ENCODE measurements at regions not wholly inside any gene's neighbourhood (a gene's known extent, or its start where the extent isn't known, plus 50 kb on each side); places are given as distances from the start of the nearest gene placed in this dataset.
"Not testable (repeated sequence)": the region's sequence is repeated elsewhere in the genome, so short reads cannot be mapped to it uniquely, and the experiment has no call there.

GRCh38 chr7:49618028-49618427, 155.4 kb upstream of the VWC2 start:
- no peak for DNase-seq

DNA sequence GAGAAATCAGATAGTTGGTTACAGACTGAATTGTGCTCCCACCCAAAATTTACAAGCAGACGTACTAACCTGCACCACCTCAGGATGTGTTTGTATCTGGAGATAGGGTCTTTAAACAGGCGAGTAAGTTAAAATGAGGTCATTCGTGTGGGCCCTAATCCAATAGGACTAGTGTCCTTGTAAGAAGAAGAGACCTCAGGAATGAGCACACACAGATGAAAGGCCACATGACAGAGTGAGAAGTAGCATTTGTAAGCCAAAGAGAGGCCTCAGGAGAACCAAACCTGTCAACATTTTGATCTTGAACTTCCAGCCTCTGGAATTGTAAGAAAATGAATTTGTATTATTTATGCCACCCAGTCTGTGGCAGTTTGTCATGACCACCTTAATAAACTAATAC, 149.5 kb upstream of the VWC2 start:
- DNase-seq = no peak

DNA sequence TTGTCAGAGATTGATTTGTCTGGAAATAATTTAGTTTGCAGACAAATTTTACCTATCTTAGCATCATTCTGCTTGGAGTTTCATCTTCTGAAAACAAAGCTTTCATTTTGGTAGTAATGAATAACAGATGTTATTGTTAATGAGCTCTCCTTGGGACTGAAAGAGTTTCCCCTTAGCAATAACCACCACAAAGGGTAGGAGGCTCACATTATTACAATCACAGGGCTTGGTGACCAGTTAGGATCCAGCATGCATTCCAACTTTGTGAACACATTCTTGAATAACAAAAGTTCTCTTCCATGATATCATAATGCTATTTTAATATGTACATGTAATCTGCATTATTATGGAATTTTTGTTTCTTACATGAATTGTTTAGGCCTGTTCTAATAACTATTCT, 148.8 kb upstream of the VWC2 start:
- DNase-seq = no peak

DNA sequence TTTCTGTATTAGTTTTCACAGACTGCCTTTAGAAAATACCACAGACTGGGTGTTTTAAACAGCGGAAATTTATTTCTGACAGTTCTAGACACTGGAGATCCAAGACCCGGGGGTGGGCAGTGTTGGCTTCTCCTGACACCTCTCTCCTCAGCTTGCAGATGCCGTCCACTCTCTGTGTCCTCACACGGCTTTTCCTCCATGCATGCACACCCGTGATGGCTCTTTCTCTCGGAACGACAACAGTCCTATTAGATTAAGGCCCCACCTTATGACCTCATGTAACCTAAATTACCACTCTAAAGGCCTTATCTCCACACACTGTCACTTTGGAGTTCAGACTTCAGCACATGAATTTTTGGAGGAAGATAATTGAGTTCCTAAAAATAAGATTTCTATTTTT, 142.9 kb upstream of the VWC2 start:
- DNase-seq = no peak

- no peak for DNase-seq
Measured at GRCh38 chr7:49631071-49631815, 142.2 kb upstream of the VWC2 start.

DNA sequence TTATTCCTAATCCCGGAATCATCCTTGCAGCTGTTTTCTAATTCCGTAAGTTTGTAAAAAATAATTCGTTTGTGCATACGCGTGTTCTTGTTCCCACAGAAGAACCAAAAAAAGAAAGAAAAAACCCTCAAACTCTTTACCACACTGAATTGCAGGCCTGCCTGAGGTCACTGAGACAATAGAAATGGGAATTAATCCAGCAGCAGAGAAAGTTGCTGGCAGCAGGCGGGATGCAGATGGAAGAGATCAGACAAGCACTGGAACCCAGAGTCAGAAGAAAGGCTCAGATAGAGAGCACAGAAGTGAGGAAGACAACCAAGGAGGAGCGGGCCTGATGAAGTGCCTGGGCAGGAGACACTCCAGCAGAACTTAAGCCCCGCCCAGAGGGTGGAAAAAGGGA, 141.5 kb upstream of the VWC2 start:
- DNase-seq = no peak

- DNase-seq = no peak
Measured at GRCh38 chr7:49635800-49636199, 137.6 kb upstream of the VWC2 start.

DNA sequence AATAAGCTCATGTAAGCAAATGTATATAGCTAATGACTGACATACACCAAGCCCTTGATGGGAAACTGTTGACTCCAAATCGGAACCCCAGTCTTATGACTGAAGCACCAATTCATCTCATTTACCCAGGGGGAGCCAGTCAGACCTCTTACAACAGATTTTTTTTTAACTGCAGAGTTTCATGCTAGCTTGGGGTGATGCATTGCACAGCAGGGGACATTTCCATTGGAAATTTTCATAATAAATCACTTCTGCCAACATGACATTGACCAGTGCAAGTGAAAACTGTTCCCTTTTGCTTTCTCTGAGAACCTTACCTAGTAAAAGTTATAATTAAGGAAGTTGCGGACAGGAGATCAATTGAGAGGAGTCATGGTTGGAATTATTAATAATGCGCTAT, 137.0 kb upstream of the VWC2 start:
- DNase-seq = no peak

DNA sequence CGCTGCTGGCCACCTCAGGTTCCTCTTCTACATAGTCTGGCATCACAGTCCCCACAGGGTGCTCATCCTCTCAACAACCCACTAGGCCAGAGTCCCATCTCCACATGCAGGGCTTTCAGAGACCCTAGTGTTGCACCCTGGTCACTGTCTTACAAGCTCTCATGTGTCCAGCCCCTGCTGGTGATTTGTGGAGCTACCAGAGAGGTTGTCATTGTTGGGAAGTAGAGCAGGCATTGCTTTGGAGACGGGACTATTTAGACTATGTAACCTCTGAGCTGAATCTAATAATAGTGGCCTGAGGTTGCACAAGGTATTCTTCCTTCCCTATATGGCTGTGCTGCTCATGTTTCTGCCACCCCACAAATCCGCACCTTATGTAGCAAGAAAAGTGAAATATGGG, 135.3 kb upstream of the VWC2 start:
- DNase-seq = no peak

DNA sequence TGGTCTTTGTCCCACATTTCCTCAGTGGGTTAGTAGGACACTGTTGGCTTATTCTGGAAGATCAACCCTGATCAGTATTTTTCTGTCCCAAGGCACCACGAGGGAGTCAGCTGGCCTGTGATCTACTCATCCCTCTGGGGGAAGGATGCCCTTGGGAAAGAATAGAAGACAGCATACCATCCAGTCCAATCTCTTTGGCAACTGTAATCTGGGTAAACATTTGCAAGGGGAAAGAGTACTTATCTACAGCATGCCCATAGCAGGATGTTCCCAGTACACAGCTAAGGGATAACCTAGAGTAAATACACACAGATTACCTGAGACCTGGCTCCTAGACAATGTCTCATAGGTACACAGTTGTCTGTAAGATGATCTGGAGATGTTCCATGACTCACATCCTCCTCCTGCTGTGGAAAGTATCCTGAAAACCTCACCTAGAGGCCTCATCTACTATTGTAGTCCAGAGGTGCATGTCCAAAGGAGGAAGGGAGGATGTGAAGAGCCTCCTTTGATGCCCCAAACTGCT, 134.3 kb upstream of the VWC2 start:
- no peak for DNase-seq

DNA sequence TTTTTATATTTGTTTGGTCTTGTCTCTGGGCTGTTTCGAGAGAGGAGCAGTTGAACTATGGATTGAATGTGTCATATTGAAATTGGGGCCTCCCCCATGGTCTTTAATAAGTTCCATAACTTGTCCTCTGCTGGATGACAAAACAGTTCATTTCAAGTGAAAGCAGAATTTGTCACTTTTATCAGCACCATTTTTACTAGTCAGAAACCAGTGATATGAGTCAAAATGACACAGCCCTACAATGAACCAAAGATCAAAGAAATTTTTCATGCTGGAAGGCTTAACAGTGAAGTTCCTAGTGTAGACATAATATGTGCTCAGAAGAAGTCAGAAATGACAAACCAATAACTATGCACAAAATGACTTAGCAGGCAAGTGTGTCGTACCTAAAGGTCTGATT, 133.6 kb upstream of the VWC2 start:
- DNase-seq = no peak

- no peak for DNase-seq
Measured at GRCh38 chr7:49643321-49643720, 130.1 kb upstream of the VWC2 start.

DNA sequence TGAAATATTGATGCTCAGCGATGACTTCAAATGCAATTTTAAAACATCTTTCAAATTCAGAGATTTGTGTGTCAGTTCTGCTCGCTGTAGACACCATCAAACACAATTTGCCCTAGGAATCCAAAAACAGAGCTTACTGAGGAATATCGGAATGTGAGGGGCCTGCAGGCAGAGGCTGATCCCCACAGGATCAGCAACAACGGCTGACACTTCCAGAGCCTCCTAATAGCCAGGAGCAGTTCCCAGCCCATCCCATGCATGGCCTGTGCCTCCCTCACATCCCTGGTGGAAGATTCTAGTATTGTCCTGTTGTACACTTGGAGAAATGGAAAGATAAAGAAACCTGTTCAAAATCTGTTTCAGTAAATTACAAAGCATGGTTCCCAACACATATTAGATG, 129.7 kb upstream of the VWC2 start:
- no peak for DNase-seq

- DNase-seq = no peak
Measured at GRCh38 chr7:49644396-49645166, 128.9 kb upstream of the VWC2 start.

DNA sequence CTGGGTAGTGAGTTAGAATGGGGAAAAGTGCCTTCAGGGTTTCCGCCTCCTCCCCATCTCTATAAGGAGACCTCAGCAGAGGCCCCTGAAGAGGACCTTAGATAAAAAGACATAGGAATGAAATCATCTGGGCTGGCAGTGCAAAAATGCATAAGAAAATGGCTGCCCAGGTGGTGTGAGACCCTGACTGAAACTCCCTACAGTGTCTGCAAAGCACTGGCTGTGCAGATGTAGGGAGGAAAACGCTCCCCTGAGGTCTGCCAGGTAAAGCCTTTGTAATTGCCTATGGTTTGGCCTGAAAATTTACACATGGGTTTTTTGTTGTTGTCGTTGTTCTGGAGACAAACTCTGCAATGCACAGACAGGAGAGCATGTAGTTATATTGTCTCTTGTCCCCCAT, 128.1 kb upstream of the VWC2 start:
- no peak for DNase-seq

- DNase-seq = no peak
Measured at GRCh38 chr7:49660170-49660783, 113.2 kb upstream of the VWC2 start.

DNA sequence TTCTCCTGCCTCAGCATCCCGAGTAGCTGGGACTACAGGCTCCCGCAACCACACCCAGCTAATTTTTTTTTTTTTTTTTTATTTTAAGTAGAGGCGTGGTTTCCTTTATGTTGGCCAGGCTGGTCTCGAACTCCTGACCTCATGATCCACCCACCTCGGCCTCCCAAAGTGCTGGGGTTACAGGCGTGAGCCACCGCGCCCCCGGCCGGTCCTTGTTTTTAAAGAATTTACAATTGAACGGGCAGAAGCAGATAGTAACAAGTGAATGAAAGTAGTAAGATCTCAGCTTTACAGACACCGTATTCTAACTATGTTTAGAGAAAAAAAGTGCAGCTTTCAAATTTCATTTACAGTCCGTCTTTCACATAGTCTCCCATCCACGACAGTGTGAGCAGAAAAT, 112.5 kb upstream of the VWC2 start:
- no peak for DNase-seq

- not testable (repeated sequence) for DNase-seq
Measured at GRCh38 chr7:49665963-49666362, 107.5 kb upstream of the VWC2 start.

- no peak for DNase-seq
Measured at GRCh38 chr7:49666764-49667163, 106.7 kb upstream of the VWC2 start.

GRCh38 chr7:49669285-49669684, 104.2 kb upstream of the VWC2 start:
- DNase-seq = no peak

DNA sequence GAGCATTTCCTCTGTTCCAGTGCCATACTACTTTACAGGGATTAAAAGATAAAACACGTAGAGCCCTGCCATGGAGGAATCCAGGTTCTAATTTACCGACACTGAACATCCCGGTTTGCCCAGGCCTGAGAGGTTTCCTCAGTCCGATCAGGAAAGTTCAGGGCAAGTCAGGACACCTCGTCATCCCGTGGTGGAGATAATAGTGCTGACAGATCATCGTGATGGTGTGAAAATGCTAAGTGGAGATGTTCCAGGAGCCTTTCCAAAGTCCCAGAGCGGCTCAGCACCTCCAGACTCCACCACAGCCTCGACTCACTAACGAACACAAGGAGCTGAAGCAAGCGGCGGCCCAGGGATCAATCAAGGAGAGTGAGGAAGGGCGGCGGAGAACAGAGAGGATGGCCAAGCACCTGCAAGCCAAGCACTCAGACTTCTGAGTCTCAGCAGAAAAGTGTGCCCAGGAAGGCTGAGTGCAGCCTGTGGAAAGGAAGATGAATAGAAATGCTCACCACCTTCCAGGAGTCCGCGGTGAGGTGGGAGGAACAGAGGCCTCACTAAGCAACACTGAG, 103.7 kb upstream of the VWC2 start:
- no peak for DNase-seq

GRCh38 chr7:49670991-49671390, 102.4 kb upstream of the VWC2 start:
- DNase-seq = no peak

DNA sequence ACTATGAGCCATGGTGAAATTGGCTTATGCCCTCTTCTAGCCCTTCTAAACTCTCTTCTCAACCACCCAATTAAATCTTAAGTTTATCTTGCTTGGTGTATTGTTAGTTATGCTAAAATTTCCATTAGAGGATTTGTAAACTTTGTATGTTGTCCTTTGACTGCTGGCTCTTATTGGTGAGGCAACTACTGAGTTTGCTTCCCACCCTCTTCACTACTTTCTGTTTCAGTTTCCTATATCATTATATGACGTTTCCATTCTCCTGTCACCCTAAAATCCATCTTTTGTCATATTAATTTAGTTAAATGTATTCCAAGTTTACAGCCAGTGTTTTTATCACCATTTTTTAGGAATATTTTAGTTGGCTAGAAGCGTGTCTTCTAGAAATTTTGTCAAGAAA, 80.9 kb upstream of the VWC2 start:
- DNase-seq = no peak

DNA sequence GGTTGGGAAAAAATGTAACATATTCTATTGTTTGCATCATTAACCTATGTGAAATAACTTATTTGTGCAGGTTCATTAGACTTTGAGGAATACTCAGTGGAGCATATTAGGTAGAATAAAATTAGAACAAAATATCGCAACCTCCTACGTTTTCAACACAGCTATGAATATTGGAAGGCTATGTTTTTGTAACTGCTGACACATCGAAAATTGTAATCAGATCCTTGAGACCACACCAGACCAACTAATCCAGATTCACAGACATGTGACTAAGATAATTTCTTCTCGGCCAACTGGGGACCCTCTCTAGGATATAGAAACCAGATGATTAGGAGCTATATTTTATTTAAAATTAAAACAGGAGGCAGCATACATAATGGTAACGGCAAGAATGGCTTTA, 77.5 kb upstream of the VWC2 start:
- DNase-seq = no peak

All from NCI-H69 (cell line).